Neural progenitor cell (in vitro differentiated cells): ENCODE measurements at regions not wholly inside any gene's neighbourhood (a gene's known extent, or its start where the extent isn't known, plus 50 kb on each side); places are given as distances from the start of the nearest gene placed in this dataset.

Source experiments
- EZH2 ChIP-seq: fragments of 200-600 bp; sonication (generic); IDR thresholded peaks from 2 replicates; pipeline ENCODE4 v1.6.1; 2017; ENCODE audit warnings: antibody characterized with exemption, mild to moderate bottlenecking, moderate library complexity
- EZH2phosphoT487 ChIP-seq: fragments of 200-600 bp; sonication (generic); IDR thresholded peaks from 2 replicates; pipeline ENCODE4 v1.6.1; 2017; ENCODE audit warnings: antibody characterized with exemption
- TF ChIP-seq, protein P1 (sequence below): fragments of 200-600 bp; sonication (generic); IDR thresholded peaks from 2 replicates; pipeline ENCODE4 v1.5.1; 2017; ENCODE audit warnings: antibody characterized with exemption, mild to moderate bottlenecking

GRCh38 chr2:160918906-160919503 is 241.2 kb upstream of the TANK start:
- TF ChIP-seq EZH2 (no peak), EZH2phosphoT487 (no peak)
- TF ChIP-seq, protein P1, sequence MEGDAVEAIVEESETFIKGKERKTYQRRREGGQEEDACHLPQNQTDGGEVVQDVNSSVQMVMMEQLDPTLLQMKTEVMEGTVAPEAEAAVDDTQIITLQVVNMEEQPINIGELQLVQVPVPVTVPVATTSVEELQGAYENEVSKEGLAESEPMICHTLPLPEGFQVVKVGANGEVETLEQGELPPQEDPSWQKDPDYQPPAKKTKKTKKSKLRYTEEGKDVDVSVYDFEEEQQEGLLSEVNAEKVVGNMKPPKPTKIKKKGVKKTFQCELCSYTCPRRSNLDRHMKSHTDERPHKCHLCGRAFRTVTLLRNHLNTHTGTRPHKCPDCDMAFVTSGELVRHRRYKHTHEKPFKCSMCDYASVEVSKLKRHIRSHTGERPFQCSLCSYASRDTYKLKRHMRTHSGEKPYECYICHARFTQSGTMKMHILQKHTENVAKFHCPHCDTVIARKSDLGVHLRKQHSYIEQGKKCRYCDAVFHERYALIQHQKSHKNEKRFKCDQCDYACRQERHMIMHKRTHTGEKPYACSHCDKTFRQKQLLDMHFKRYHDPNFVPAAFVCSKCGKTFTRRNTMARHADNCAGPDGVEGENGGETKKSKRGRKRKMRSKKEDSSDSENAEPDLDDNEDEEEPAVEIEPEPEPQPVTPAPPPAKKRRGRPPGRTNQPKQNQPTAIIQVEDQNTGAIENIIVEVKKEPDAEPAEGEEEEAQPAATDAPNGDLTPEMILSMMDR: peak; percentile 75
